IMR-90 (cell line): ENCODE measurements at regions not wholly inside any gene's neighbourhood (a gene's known extent, or its start where the extent isn't known, plus 50 kb on each side); places are given as distances from the start of the nearest gene placed in this dataset.

Source experiments
- ATAC-seq: fragments of 200-7000 bp; cut with Tn5 transposase; 2 replicates; pipeline ENCODE4 v1.9.1; 2020; ENCODE audit warnings: low read depth, mild to moderate bottlenecking, moderate library complexity
- BruUV-seq: library from RNA; stranded (reverse); fragments of 400-500 nt; replicated peaks from 2 replicates; lab custom pipeline; 2021; lab: Mats Ljungman, UMichigan
- CTCF ChIA-PET: fragments of 300-600 bp; formaldehyde crosslinking; extraction: SDS; loops from one replicate; lab custom pipeline; 2021; ENCODE audit warnings: antibody characterized with exemption; lab: Yijun Ruan, JAX
- POLR2A ChIA-PET: fragments of 300-600 bp; sonication (Branson Sonifier 250); formaldehyde crosslinking; loops from one replicate; lab custom pipeline; 2022; ENCODE audit warnings: antibody characterized with exemption; ENCODE audit not compliant: unreplicated experiment; lab: Charles Lee
- DNase-seq: peaks from one replicate; pipeline ENCODE4 v3.0.0; 2013
- H2AFZ ChIP-seq: replicated peaks from 2 replicates; pipeline ENCODE3; 2013; ENCODE audit warnings: low read length, mild to moderate bottlenecking; ENCODE audit not compliant: poor library complexity
- H2AK5ac ChIP-seq: 2 replicates; pipeline ENCODE4 v1.6.1; 2013; ENCODE audit warnings: low read depth, low read length, inconsistent platforms
- H2AK9ac ChIP-seq: replicated peaks from 2 replicates; pipeline ENCODE3; 2013; ENCODE audit warnings: mild to moderate bottlenecking, low read depth, low read length, moderate library complexity; ENCODE audit not compliant: poor library complexity
- H2BK120ac ChIP-seq: 2 replicates; pipeline ENCODE4 v1.6.1; 2013; ENCODE audit warnings: low read depth, low read length, inconsistent platforms
- H2BK15ac ChIP-seq: 3 replicates; pipeline ENCODE4 v1.6.1; 2013; ENCODE audit warnings: low read depth, low read length, inconsistent platforms
- H2BK20ac ChIP-seq: 2 replicates; pipeline ENCODE4 v1.6.1; 2013; ENCODE audit warnings: low read depth, mild to moderate bottlenecking, inconsistent platforms, low read length, moderate library complexity
- H2BK5ac ChIP-seq: 2 replicates; pipeline ENCODE4 v1.6.1; 2013; ENCODE audit warnings: mild to moderate bottlenecking, low read depth, low read length, inconsistent platforms; ENCODE audit not compliant: poor library complexity, severe bottlenecking
- H3K14ac ChIP-seq: replicated peaks from 2 replicates; pipeline ENCODE4 v1.6.1; 2013; ENCODE audit warnings: low read depth, low read length, inconsistent platforms
- H3K18ac ChIP-seq: 2 replicates; pipeline ENCODE4 v1.6.1; 2013; ENCODE audit warnings: low read depth, low read length, control low read depth
- H3K23ac ChIP-seq: 2 replicates; pipeline ENCODE4 v1.6.1; 2013; ENCODE audit warnings: low read depth, low read length, inconsistent platforms
- H3K27ac ChIP-seq: 2 replicates; pipeline ENCODE4 v1.5.1; 2013; ENCODE audit warnings: mild to moderate bottlenecking, control low read depth, low read length; ENCODE audit not compliant: insufficient read depth
- H3K27me3 ChIP-seq: 2 replicates; pipeline ENCODE4 v1.6.1; 2013; ENCODE audit warnings: low read length; ENCODE audit not compliant: control insufficient read depth, insufficient read depth
- H3K36me3 ChIP-seq: 2 replicates; pipeline ENCODE4 v1.6.1; 2013; ENCODE audit warnings: low read length, mixed read lengths; ENCODE audit not compliant: control insufficient read depth, insufficient read depth
- H3K4ac ChIP-seq: 2 replicates; pipeline ENCODE4 v1.6.1; 2013; ENCODE audit warnings: low read depth, low read length, inconsistent platforms
- H3K4me1 ChIP-seq: 2 replicates; pipeline ENCODE4 v1.6.1; 2013; ENCODE audit warnings: low read length, mixed read lengths; ENCODE audit not compliant: control insufficient read depth, insufficient read depth
- H3K4me2 ChIP-seq: 2 replicates; pipeline ENCODE4 v1.6.1; 2013; ENCODE audit warnings: low read depth, mild to moderate bottlenecking, control low read depth, low read length, moderate library complexity
- H3K4me3 ChIP-seq: 2 replicates; pipeline ENCODE4 v1.5.1; 2013; ENCODE audit warnings: low read depth, mild to moderate bottlenecking, control low read depth, low read length, moderate library complexity; ENCODE audit not compliant: insufficient read depth
- H3K56ac ChIP-seq: 2 replicates; pipeline ENCODE4 v1.6.1; 2013; ENCODE audit warnings: low read length, inconsistent platforms; ENCODE audit not compliant: insufficient read depth; ENCODE audit errors: extremely low read depth
- H3K79me1 ChIP-seq, 2 experiments: 2 replicates each; pipeline ENCODE4 v1.6.1; 2013; ENCODE audit warnings: low read length in 2 of 2, inconsistent platforms in 1 of 2, low read depth in 1 of 2
- H3K9ac ChIP-seq: 2 replicates; pipeline ENCODE4 v1.6.1; 2013; ENCODE audit warnings: low read depth, low read length, control low read depth
- H3K9me1 ChIP-seq: 2 replicates; pipeline ENCODE4 v1.6.1; 2013; ENCODE audit warnings: low read length, inconsistent platforms; ENCODE audit not compliant: insufficient read depth
- H3K9me3 ChIP-seq: 2 replicates; pipeline ENCODE4 v1.6.1; 2013; ENCODE audit warnings: low read length; ENCODE audit not compliant: control insufficient read depth, insufficient read depth
- H4K20me1 ChIP-seq: 2 replicates; pipeline ENCODE4 v1.6.1; 2013; ENCODE audit warnings: low read length, inconsistent platforms; ENCODE audit not compliant: insufficient read depth
- H4K5ac ChIP-seq: 2 replicates; pipeline ENCODE4 v1.6.1; 2013; ENCODE audit warnings: mild to moderate bottlenecking, low read depth, low read length, control low read depth
- H4K8ac ChIP-seq, 2 experiments: 2 replicates each; pipeline ENCODE4 v1.6.1; 2013; ENCODE audit warnings: low read depth in 2 of 2, low read length in 2 of 2, control low read depth in 1 of 2, inconsistent platforms in 1 of 2
- H4K91ac ChIP-seq: 2 replicates; pipeline ENCODE4 v1.6.1; 2013; ENCODE audit warnings: low read depth, low read length, inconsistent platforms; ENCODE audit not compliant: insufficient read depth
- BHLHE40 ChIP-seq: fragments of 150-350 bp; IDR thresholded peaks from 2 replicates; pipeline ENCODE4 v1.6.1; 2016; ENCODE audit warnings: mild to moderate bottlenecking, low read depth, low read length
- CEBPB ChIP-seq: IDR thresholded peaks from 2 replicates; pipeline ENCODE4 v1.6.1; 2012; ENCODE audit warnings: low read depth, low read length, improper control_type of control experiment
- CHD1 ChIP-seq: IDR thresholded peaks from 2 replicates; pipeline ENCODE4 v1.6.1; 2012; ENCODE audit warnings: low read depth, low read length, improper control_type of control experiment
- CTCF ChIP-seq: conservative IDR thresholded peaks from 2 replicates; pipeline ENCODE4 v1.5.1; 2012; ENCODE audit warnings: mild to moderate bottlenecking, low read depth, low read length, improper control_type of control experiment
- ELK1 ChIP-seq: fragments of 150-350 bp; IDR thresholded peaks from 2 replicates; pipeline ENCODE4 v1.6.1; 2016; ENCODE audit warnings: low read depth, mild to moderate bottlenecking, low read length, moderate library complexity, borderline replicate concordance
- FOS ChIP-seq: fragments of 150-350 bp; IDR thresholded peaks from 2 replicates; pipeline ENCODE4 v1.6.1; 2016; ENCODE audit warnings: low read depth, low read length
- MAFK ChIP-seq: IDR thresholded peaks from 2 replicates; pipeline ENCODE4 v1.6.1; 2012; ENCODE audit warnings: low read depth, low read length, improper control_type of control experiment
- MAZ ChIP-seq: IDR thresholded peaks from 2 replicates; pipeline ENCODE4 v1.6.1; 2012; ENCODE audit warnings: low read depth, mild to moderate bottlenecking, low read length, improper control_type of control experiment, moderate library complexity, borderline replicate concordance
- MXI1 ChIP-seq: IDR thresholded peaks from 2 replicates; pipeline ENCODE4 v1.6.1; 2012; ENCODE audit warnings: low read depth, mild to moderate bottlenecking, low read length, moderate library complexity, borderline replicate concordance
- NFE2L2 ChIP-seq: fragments of 150-350 bp; IDR thresholded peaks from 2 replicates; pipeline ENCODE4 v1.6.1; 2016; ENCODE audit warnings: low read depth, mild to moderate bottlenecking, low read length
- POLR2A ChIP-seq: IDR thresholded peaks from 2 replicates; pipeline ENCODE4 v1.6.1; 2012; ENCODE audit warnings: mild to moderate bottlenecking, low read depth, low read length
- RAD21 ChIP-seq: IDR thresholded peaks from 2 replicates; pipeline ENCODE4 v1.6.1; 2012; ENCODE audit warnings: low read length, improper control_type of control experiment
- RCOR1 ChIP-seq: IDR thresholded peaks from 2 replicates; pipeline ENCODE4 v1.6.1; 2012; ENCODE audit warnings: mild to moderate bottlenecking, low read length, improper control_type of control experiment; ENCODE audit not compliant: insufficient replicate concordance
- RFX5 ChIP-seq: IDR thresholded peaks from 2 replicates; pipeline ENCODE4 v1.8.0; 2012; ENCODE audit warnings: low read depth, mild to moderate bottlenecking, low read length, moderate library complexity
- SMC3 ChIP-seq: fragments of 150-350 bp; IDR thresholded peaks from 2 replicates; pipeline ENCODE4 v1.6.1; 2016; ENCODE audit warnings: low read depth, mild to moderate bottlenecking, antibody characterized with exemption, low read length, moderate library complexity
- USF2 ChIP-seq: fragments of 150-350 bp; IDR thresholded peaks from 2 replicates; pipeline ENCODE4 v1.6.1; 2017; ENCODE audit warnings: mild to moderate bottlenecking, antibody characterized with exemption, low read length, low read depth
- WGBS, 2 experiments: methylation state at CpG; one replicate each; pipeline versions ENCODE4 v1.1.5 to v1.1.7; 2013; ENCODE audit warnings: missing lambda C conversion rate in 2 of 2; ENCODE audit not compliant: insufficient read length in 1 of 2; ENCODE audit errors: extremely low coverage in 2 of 2; 5-methylcytosine and 5-hydroxymethylcytosine counted together
- dilution Hi-C: fragments of 300-500 bp; cut with HindIII; formaldehyde crosslinking; loops from one replicate; pipeline ENCODE4 v1.14.3; 2018; ENCODE audit warnings: low sequenced_read_pairs; ENCODE audit not compliant: unreplicated experiment
- in situ Hi-C: fragments of 300-500 bp; cut with MboI; formaldehyde crosslinking; loops from 3 replicates; pipeline ENCODE4 v1.14.3; 2019; ENCODE audit warnings: low sequenced_read_pairs, inconsistent platforms, mixed read lengths
- intact Hi-C: fragments of 100-400 bp; cut with micrococcal nuclease; formaldehyde crosslinking; loops from 2 replicates; pipeline ENCODE4 v1.10.0; 2022

- dilution Hi-C loops (no loop called here), intact Hi-C loops (no loop called here)
- no TSS peak for BruUV-seq
Observed at GRCh38 chr5:167773668-167774301, 517.7 kb upstream of the WWC1 start.

More at GRCh38 chr5:167773668-167774301, 517.7 kb upstream of the WWC1 start:
- H3K9me3 ChIP-seq: no peaks in the 10 kb centered on the region
- 0 out of 2 replicates have a peak, but pooled peaks cover 4% of the 10 kb centered on the region for H3K9me1 ChIP-seq
- no peak overlapping the region for H3K4ac ChIP-seq
- H3K4me3 ChIP-seq: no peak overlapping the region
- H3K79me1 ChIP-seq: no peaks in the 10 kb centered on the region
- no peak overlapping the region for H2BK15ac ChIP-seq
- no peak overlapping the region for H3K23ac ChIP-seq
- H3K14ac ChIP-seq: no peak overlapping the region
- H3K4me2 ChIP-seq: no peak overlapping the region
- no peak overlapping the region for H3K18ac ChIP-seq
- no peak overlapping the region for H3K56ac ChIP-seq
- H2BK20ac ChIP-seq: no peak overlapping the region
- no peak overlapping the region for H2AK5ac ChIP-seq
- no peak overlapping the region for H3K27ac ChIP-seq
- no peak overlapping the region for H3K9ac ChIP-seq
- H2BK5ac ChIP-seq: no peak overlapping the region
- no peak overlapping the region for H4K91ac ChIP-seq
- no peaks in the 10 kb centered on the region for H3K27me3 ChIP-seq
- in situ Hi-C loops: no loop called here
- no peak overlapping the region for H2BK120ac ChIP-seq
- no peak overlapping the region for H2AFZ ChIP-seq
- H4K5ac ChIP-seq: no peak overlapping the region
- CTCF ChIA-PET: interaction anchor here (0.6 kb wide), 2 partner anchors 14 to 27 kb away, joined by 3 read pairs; no protein-coding TSS in a partner anchor
- ATAC-seq: no peak
- no peak for DNase-seq
- H3K36me3 ChIP-seq: no peaks in the 10 kb centered on the region
- H2AK9ac ChIP-seq: no peak overlapping the region
- H4K8ac ChIP-seq: no peak overlapping the region
- H3K4me1 ChIP-seq: no peaks in the 10 kb centered on the region
- H4K20me1 ChIP-seq: no peaks in the 10 kb centered on the region
- TF ChIP-seq RAD21 (no peak), FOS (no peak), CEBPB (no peak), RFX5 (no peak), ELK1 (no peak), POLR2A (no peak), USF2 (no peak), MXI1 (no peak), CTCF (no peak), CHD1 (no peak), NFE2L2 (no peak), MAFK (no peak), RCOR1 (no peak), MAZ (no peak), BHLHE40 (no peak), SMC3 (no peak)
- POLR2A ChIA-PET: no interaction called here
- 90% methylated on average over 2 of the region's 5 CpGs; no CpG with 5 or more reads in 1 of the 2 experiments for WGBS, 2 experiments
